Mesenchymal stem cell (in vitro differentiated cells and primary cell): ENCODE measurements at regions not wholly inside any gene's neighbourhood (a gene's known extent, or its start where the extent isn't known, plus 50 kb on each side); places are given as distances from the start of the nearest gene placed in this dataset.
A peak's percentile ranks its signal among the peaks of the same experiment; 100 is the strongest.
"Not testable (repeated sequence)": the region's sequence is repeated elsewhere in the genome, so short reads cannot be mapped to it uniquely, and the experiment has no call there.

Source experiments
- DNase-seq: peaks from one replicate; pipeline ENCODE4 v3.0.0-alpha.2; 2013
- H2AFZ ChIP-seq: one replicate; pipeline ENCODE4 v1.6.1; 2013; ENCODE audit warnings: low read depth, mild to moderate bottlenecking, control low read depth, inconsistent platforms, low read length, moderate library complexity
- H2AK5ac ChIP-seq: 2 replicates; pipeline ENCODE4 v1.6.1; 2013; ENCODE audit warnings: low read length, moderate library complexity, mild to moderate bottlenecking, inconsistent platforms; ENCODE audit not compliant: severe bottlenecking
- H2BK120ac ChIP-seq: one replicate; pipeline ENCODE4 v1.6.1; 2013; ENCODE audit warnings: low read depth, mild to moderate bottlenecking, inconsistent platforms, low read length, moderate library complexity
- H2BK12ac ChIP-seq, 2 experiments: one replicate each; pipeline ENCODE4 v1.6.1; 2013; ENCODE audit warnings: inconsistent platforms in 2 of 2, low read length in 2 of 2, mild to moderate bottlenecking in 2 of 2, moderate library complexity in 2 of 2, control low read depth in 1 of 2
- H2BK15ac ChIP-seq: one replicate; pipeline ENCODE4 v1.6.1; 2013; ENCODE audit warnings: mild to moderate bottlenecking, low read depth, inconsistent platforms; ENCODE audit not compliant: poor library complexity, severe bottlenecking
- H2BK5ac ChIP-seq: 2 replicates; pipeline ENCODE4 v1.6.1; 2013; ENCODE audit warnings: low read depth, mild to moderate bottlenecking, low read length, control low read depth, inconsistent platforms; ENCODE audit not compliant: poor library complexity, severe bottlenecking
- H3K14ac ChIP-seq, 2 experiments: one replicate each; pipeline ENCODE4 v1.6.1; 2013; ENCODE audit warnings: inconsistent platforms in 2 of 2, low read length in 2 of 2, control low read depth in 1 of 2, mild to moderate bottlenecking in 1 of 2, moderate library complexity in 1 of 2
- H3K18ac ChIP-seq, 2 experiments: one replicate each; pipeline ENCODE4 v1.6.1; 2013; ENCODE audit warnings: inconsistent platforms in 2 of 2, low read length in 2 of 2, control low read depth in 1 of 2, low read depth in 1 of 2, mild to moderate bottlenecking in 1 of 2
- H3K23ac ChIP-seq, 2 experiments: one replicate each; pipeline ENCODE4 v1.6.1; 2013; ENCODE audit warnings: inconsistent platforms in 2 of 2, low read length in 2 of 2, mild to moderate bottlenecking in 2 of 2, moderate library complexity in 2 of 2, control low read depth in 1 of 2
- H3K27ac ChIP-seq: 2 replicates; pipeline ENCODE4 v1.5.1; 2013; ENCODE audit warnings: mild to moderate bottlenecking, moderate library complexity, low read length, control low read depth, inconsistent platforms; ENCODE audit not compliant: poor library complexity, severe bottlenecking
- H3K27me3 ChIP-seq, 2 experiments: 2 replicates each; pipeline versions ENCODE4 v1.6.1 to v1.7.0; 2013; ENCODE audit warnings: low read length in 2 of 2, mild to moderate bottlenecking in 2 of 2, moderate library complexity in 2 of 2, control low read depth in 1 of 2, inconsistent platforms in 1 of 2; ENCODE audit not compliant: control insufficient read depth in 1 of 2, insufficient read depth in 1 of 2
- H3K36me3 ChIP-seq, 2 experiments: 2 replicates each; pipeline versions ENCODE4 v1.6.1 to v1.7.0; 2013; ENCODE audit warnings: low read length in 2 of 2, control low read depth in 1 of 2, inconsistent platforms in 1 of 2, low read depth in 1 of 2, mild to moderate bottlenecking in 1 of 2; ENCODE audit not compliant: insufficient read depth in 2 of 2, control insufficient read depth in 1 of 2
- H3K4ac ChIP-seq, 2 experiments: one replicate each; pipeline ENCODE4 v1.6.1; 2013; ENCODE audit warnings: inconsistent platforms in 2 of 2, low read length in 2 of 2, mild to moderate bottlenecking in 2 of 2, moderate library complexity in 2 of 2, control low read depth in 1 of 2, low read depth in 1 of 2
- H3K4me1 ChIP-seq: 2 replicates; pipeline ENCODE4 v1.6.1; 2013; ENCODE audit warnings: low read depth, low read length, control low read depth; ENCODE audit not compliant: control insufficient read depth, insufficient read depth
- H3K4me2 ChIP-seq: 2 replicates; pipeline ENCODE4 v1.6.1; 2013; ENCODE audit warnings: low read length, mild to moderate bottlenecking, inconsistent platforms; ENCODE audit not compliant: poor library complexity, severe bottlenecking
- H3K4me3 ChIP-seq, 2 experiments: 2 replicates each; pipeline versions ENCODE4 v1.5.1 to v1.7.0; 2013; ENCODE audit warnings: low read length in 2 of 2, mild to moderate bottlenecking in 2 of 2, control low read depth in 1 of 2, low read depth in 1 of 2; ENCODE audit not compliant: insufficient read depth in 1 of 2
- H3K79me1 ChIP-seq: replicated peaks from 2 replicates; pipeline ENCODE4 v1.6.1; 2013; ENCODE audit warnings: mild to moderate bottlenecking, control low read depth, low read length, inconsistent platforms; ENCODE audit not compliant: poor library complexity, severe bottlenecking
- H3K9ac ChIP-seq: 2 replicates; pipeline ENCODE4 v1.7.0; 2013; ENCODE audit warnings: mild to moderate bottlenecking, low read length, moderate library complexity
- H3K9me3 ChIP-seq: 2 replicates; pipeline ENCODE4 v1.7.0; 2013; ENCODE audit warnings: mild to moderate bottlenecking, low read length; ENCODE audit not compliant: control insufficient read depth
- H4K8ac ChIP-seq: one replicate; pipeline ENCODE4 v1.6.1; 2013; ENCODE audit warnings: inconsistent platforms, mild to moderate bottlenecking, low read length, moderate library complexity
- H4K91ac ChIP-seq: one replicate; pipeline ENCODE4 v1.6.1; 2013; ENCODE audit warnings: mild to moderate bottlenecking, low read length, inconsistent platforms
- WGBS: methylation state at CpG from one replicate; pipeline ENCODE4 v1.1.7; 2013; ENCODE audit warnings: mixed read lengths; 5-methylcytosine and 5-hydroxymethylcytosine counted together

DNA sequence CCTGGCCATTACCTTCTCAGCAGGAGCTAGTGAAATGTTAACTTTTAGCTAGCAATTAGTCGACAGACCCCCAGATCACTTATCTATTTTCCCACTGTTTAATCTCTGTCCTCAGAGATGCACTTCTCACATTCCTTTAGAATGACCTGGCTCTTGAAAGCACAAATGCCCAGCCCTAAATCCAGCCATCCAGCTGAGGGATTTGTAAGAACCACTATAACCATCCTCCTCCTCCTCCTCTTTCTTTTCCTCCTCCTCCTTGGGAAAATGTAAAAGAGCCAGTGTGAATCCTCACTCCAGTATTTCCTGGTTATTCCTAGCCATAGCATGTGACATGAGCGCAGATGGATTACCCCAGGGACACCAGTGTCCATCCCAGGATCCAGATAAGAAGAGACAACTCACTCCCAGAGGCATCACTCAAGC lies 124.3 kb downstream of the ENC1 start:
- H3K4ac ChIP-seq = no peak overlapping the region
- DNase-seq = peak; percentile 71
- H3K4me1 ChIP-seq = peaks cover 15% of the 10 kb centered on the region
- no peak overlapping the region for H3K4me3 ChIP-seq
- H3K9me3 ChIP-seq = no peaks in the 10 kb centered on the region
- H3K79me1 ChIP-seq = no peaks in the 10 kb centered on the region
- H2AFZ ChIP-seq = no peak overlapping the region
- H3K9ac ChIP-seq = no peak overlapping the region
- no peak overlapping the region for H2BK15ac ChIP-seq
- no peak overlapping the region for H4K8ac ChIP-seq
- no peak overlapping the region for H3K14ac ChIP-seq
- no peak overlapping the region for H3K18ac ChIP-seq
- peak overlapping the region; percentile 27 for H3K27ac ChIP-seq
- no peaks in the 10 kb centered on the region for H3K36me3 ChIP-seq
- no peak overlapping the region for H3K23ac ChIP-seq
- H2AK5ac ChIP-seq = no peak overlapping the region
- H4K91ac ChIP-seq = no peak overlapping the region
- 1% methylated on average over 1 of the region's 2 CpGs for WGBS
- no peaks in the 10 kb centered on the region for H3K27me3 ChIP-seq
- H2BK12ac ChIP-seq = no peak overlapping the region
- no peak overlapping the region for H2BK5ac ChIP-seq
- H3K4me2 ChIP-seq = no peak overlapping the region
- no peak overlapping the region for H2BK120ac ChIP-seq

DNA sequence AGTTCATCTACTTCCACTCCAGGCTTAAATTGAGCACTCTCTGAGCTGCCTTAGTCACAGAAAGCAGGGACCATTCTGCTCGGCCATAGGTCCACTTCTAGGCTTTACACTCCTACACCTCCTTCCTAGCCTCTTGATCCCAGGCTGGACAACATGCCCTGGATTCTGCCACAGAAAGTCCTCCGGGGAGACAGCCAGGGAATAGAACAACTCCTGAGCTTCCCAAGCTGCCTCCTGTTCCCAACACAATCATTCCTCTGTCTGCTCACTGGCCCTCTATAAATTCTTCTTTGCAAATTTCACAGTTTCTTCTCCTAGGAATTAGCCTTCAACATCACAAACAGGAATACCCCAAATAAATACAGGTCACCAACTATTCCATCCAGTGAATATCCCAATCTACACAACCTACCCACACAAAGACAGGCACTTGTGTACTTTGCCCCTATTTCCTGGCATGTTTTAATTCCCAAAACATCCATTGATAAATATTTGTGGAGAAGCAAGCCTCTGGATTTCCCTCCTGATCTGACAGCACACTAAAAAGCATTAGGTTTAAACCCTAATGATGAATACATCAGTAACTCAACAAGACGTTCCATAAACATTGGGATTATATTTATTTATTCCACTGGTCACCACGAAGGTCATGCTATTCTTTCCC lies 125.5 kb downstream of the ENC1 start:
- Histone ChIP-seq H3K4me1 (peaks cover 15% of the 10 kb centered on the region), H3K4me3 (no peak overlapping the region), H2BK5ac (no peak overlapping the region), H2BK15ac (no peak overlapping the region), H3K23ac (no peak overlapping the region), H3K14ac (peak overlapping the region in 1 of 2 experiments; percentile 91), H3K27ac (no peak overlapping the region), H3K4me2 (no peak overlapping the region), H4K8ac (no peak overlapping the region), H2BK12ac (peak overlapping the region; percentile 52 to 59), H4K91ac (no peak overlapping the region), H2AFZ (no peak overlapping the region), H3K4ac (peak overlapping the region in 1 of 2 experiments; percentile 88), H2AK5ac (peak overlapping the region; percentile 57), H2BK120ac (no peak overlapping the region), H3K9me3 (no peaks in the 10 kb centered on the region), H3K18ac (peak overlapping the region; percentile 26 to 90), H3K36me3 (no peaks in the 10 kb centered on the region), H3K27me3 (no peaks in the 10 kb centered on the region), H3K9ac (no peak overlapping the region), H3K79me1 (no peaks in the 10 kb centered on the region)
- no peak for DNase-seq
- 39% methylated on average over 4 of the region's 4 CpGs for WGBS

DNA sequence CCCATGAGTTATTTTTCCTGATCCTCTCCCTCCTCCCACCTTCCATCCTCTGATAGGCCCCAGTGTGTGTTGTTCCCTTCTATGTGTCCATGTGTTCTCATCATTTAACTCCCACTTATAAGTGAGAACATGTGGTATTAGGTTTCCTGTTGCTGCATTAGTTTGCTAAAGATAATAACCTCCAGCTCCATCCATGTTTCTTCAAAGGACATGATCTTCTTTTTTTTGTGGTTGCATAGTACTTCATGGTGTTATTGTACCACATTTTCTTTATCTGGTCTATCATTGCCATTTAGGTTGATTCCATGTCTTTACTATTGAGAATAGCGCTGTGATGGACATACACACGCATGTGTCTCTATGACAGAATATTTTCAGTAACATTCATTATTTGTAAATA lies 128.8 kb downstream of the ENC1 start:
- not testable (repeated sequence) for H2BK15ac ChIP-seq, H3K4ac ChIP-seq, H3K9me3 ChIP-seq, H2BK12ac ChIP-seq, H3K9ac ChIP-seq, H3K36me3 ChIP-seq, DNase-seq, H3K4me2 ChIP-seq, H2BK5ac ChIP-seq, H4K91ac ChIP-seq, H3K14ac ChIP-seq, H2AK5ac ChIP-seq, H3K79me1 ChIP-seq, H3K23ac ChIP-seq, H3K27ac ChIP-seq, H3K27me3 ChIP-seq, H2AFZ ChIP-seq, H3K4me3 ChIP-seq, H2BK120ac ChIP-seq, H3K4me1 ChIP-seq, H4K8ac ChIP-seq, H3K18ac ChIP-seq
- no CpG with 5 or more reads among the region's 2 CpGs for WGBS

GRCh38 chr5:74510476-74511075 lies 130.0 kb downstream of the ENC1 start:
- H2AFZ ChIP-seq = no peak overlapping the region
- no peak overlapping the region for H3K27ac ChIP-seq
- no peak overlapping the region for H2BK12ac ChIP-seq
- H4K8ac ChIP-seq = no peak overlapping the region
- no peaks in the 10 kb centered on the region for H3K79me1 ChIP-seq
- WGBS = no CpG with 5 or more reads among the region's 1 CpG
- H3K27me3 ChIP-seq = no peaks in the 10 kb centered on the region
- H3K36me3 ChIP-seq = no peaks in the 10 kb centered on the region
- H2BK15ac ChIP-seq = no peak overlapping the region
- no peaks in the 10 kb centered on the region for H3K9me3 ChIP-seq
- DNase-seq = no peak
- no peak overlapping the region for H2AK5ac ChIP-seq
- no peak overlapping the region for H3K4me3 ChIP-seq
- no peak overlapping the region for H3K4ac ChIP-seq
- H3K4me2 ChIP-seq = no peak overlapping the region
- no peak overlapping the region for H3K23ac ChIP-seq
- H3K14ac ChIP-seq = no peak overlapping the region
- peaks cover 7% of the 10 kb centered on the region for H3K4me1 ChIP-seq
- no peak overlapping the region for H2BK5ac ChIP-seq
- H4K91ac ChIP-seq = no peak overlapping the region
- H2BK120ac ChIP-seq = no peak overlapping the region
- no peak overlapping the region for H3K18ac ChIP-seq
- H3K9ac ChIP-seq = no peak overlapping the region
